Testis (tissue), 2 donors: ENCODE measurements at regions not wholly inside any gene's neighbourhood (a gene's known extent, or its start where the extent isn't known, plus 50 kb on each side); places are given as distances from the start of the nearest gene placed in this dataset.

Experiments
- DNase-seq: peaks from one replicate; pipeline ENCODE4 v3.0.0-alpha.2; 2019
- H3K27ac ChIP-seq, 2 donors: fragments of 200-600 bp; sonication (generic); one replicate each; pipeline ENCODE4 v1.5.1; 2019
- H3K27me3 ChIP-seq: fragments of 200-600 bp; sonication (generic); one replicate; pipeline ENCODE4 v1.5.1; 2019
- H3K36me3 ChIP-seq: fragments of 200-600 bp; sonication (generic); one replicate; pipeline ENCODE4 v1.5.1; 2017; ENCODE audit warnings: low read depth; ENCODE audit errors: missing control alignments
- H3K4me1 ChIP-seq: fragments of 200-600 bp; sonication (generic); one replicate; pipeline ENCODE4 v1.5.1; 2019
- H3K4me3 ChIP-seq, 2 donors: fragments of 200-600 bp; sonication (generic); one replicate each; pipeline ENCODE4 v1.5.1; 2017 to 2019
- H3K9me3 ChIP-seq: fragments of 200-600 bp; sonication (generic); one replicate; pipeline ENCODE4 v1.5.1; 2017
- POLR2A ChIP-seq: fragments of 450-650 bp; IDR thresholded peaks from one replicate; pipeline ENCODE4 v1.6.1; 2017; ENCODE audit warnings: antibody characterized with exemption, mild to moderate bottlenecking, moderate library complexity
- WGBS, 2 donors: methylation state at CpG; one replicate each; pipeline ENCODE4 v1.1.5; 2018; 5-methylcytosine and 5-hydroxymethylcytosine counted together
- intact Hi-C: fragments of 100-400 bp; cut with DNase I; formaldehyde crosslinking; loops from one replicate; pipeline ENCODE4 v1.15.1; 2023; ENCODE audit warnings: low total_unique reads
- TF ChIP-seq, protein P1 (sequence below), 3 experiments: fragments of 450-650 bp in 2 of 3; fragments of 200-600 bp in 1 of 3; sonication (generic) in 1 of 3; IDR thresholded peaks; one replicate each; pipeline ENCODE4 v1.5.1; 2016 to 2019; ENCODE audit warnings: antibody characterized with exemption in 3 of 3, mild to moderate bottlenecking in 2 of 3, moderate library complexity in 1 of 3

DNA sequence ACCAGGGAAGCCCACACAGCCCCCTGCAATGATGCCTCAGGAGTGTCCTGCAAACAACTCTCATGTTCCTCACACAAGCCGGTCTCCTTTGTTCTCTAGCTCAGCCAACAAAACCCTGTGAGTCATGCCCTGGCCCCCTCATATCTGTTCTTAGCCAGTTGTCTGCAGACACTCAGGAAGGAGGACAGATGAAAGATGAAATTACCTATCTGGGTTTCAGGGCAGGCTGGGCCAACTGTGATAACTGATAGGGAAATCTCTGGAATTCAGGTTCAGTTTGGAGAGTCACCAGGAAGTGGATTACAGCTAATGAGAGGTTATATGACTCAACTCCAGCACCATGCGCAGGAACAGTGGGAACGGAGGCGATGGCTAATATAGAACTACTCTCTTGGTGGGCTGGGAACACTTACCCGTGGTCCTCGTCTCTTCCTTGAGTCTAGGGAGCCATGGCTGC lies 352.0 kb upstream of the ADAMTS9 start:
- TF ChIP-seq, protein P1, sequence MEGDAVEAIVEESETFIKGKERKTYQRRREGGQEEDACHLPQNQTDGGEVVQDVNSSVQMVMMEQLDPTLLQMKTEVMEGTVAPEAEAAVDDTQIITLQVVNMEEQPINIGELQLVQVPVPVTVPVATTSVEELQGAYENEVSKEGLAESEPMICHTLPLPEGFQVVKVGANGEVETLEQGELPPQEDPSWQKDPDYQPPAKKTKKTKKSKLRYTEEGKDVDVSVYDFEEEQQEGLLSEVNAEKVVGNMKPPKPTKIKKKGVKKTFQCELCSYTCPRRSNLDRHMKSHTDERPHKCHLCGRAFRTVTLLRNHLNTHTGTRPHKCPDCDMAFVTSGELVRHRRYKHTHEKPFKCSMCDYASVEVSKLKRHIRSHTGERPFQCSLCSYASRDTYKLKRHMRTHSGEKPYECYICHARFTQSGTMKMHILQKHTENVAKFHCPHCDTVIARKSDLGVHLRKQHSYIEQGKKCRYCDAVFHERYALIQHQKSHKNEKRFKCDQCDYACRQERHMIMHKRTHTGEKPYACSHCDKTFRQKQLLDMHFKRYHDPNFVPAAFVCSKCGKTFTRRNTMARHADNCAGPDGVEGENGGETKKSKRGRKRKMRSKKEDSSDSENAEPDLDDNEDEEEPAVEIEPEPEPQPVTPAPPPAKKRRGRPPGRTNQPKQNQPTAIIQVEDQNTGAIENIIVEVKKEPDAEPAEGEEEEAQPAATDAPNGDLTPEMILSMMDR (IDR thresholded peaks at IDR 0.05) = no peak
- no peak for TF ChIP-seq POLR2A
- Histone ChIP-seq H3K4me3 (no peak overlapping the region), H3K9me3 (no peaks in the 10 kb centered on the region), H3K4me1 (no peaks in the 10 kb centered on the region), H3K27ac (no peak overlapping the region), H3K27me3 (no peaks in the 10 kb centered on the region), H3K36me3 (no peaks in the 10 kb centered on the region)
- 87 to 92% methylated on average over 5 to 6 of the region's 6 CpGs for WGBS, 2 donors
- no peak for DNase-seq
- intact Hi-C loops = no loop called here

DNA sequence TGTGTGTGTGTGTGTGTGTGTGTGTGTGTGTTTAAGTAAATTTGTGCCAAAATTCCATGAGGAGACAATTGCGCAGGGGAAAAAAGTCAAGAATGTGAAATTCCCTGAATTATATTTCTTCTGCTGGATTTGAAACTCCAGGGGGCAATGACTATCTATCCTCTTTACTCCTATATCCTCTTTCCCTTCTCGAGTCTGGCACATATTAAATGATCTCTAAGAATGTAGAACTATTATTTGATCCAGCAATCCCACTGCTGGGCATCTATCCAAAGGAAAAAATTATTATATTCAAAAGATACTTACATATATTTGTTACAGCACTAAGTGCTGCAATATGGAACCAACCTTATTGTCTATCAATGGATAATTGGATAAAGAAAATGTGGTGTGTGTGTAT lies 350.1 kb upstream of the ADAMTS9 start:
- Histone ChIP-seq H3K27ac (no peak overlapping the region), H3K4me1 (no peaks in the 10 kb centered on the region), H3K27me3 (no peaks in the 10 kb centered on the region), H3K36me3 (no peaks in the 10 kb centered on the region), H3K4me3 (no peak overlapping the region), H3K9me3 (no peaks in the 10 kb centered on the region)
- 81% methylated on average over 2 of the region's 2 CpGs for WGBS, 2 donors
- no peak for DNase-seq
- TF ChIP-seq POLR2A = no peak
- TF ChIP-seq, protein P1 (IDR thresholded peaks at IDR 0.05) = no peak
- intact Hi-C loops = no loop called here

GRCh38 chr3:65035246-65035645 lies 347.4 kb upstream of the ADAMTS9 start:
- TF ChIP-seq, protein P1 (IDR thresholded peaks at IDR 0.05) = no peak
- TF ChIP-seq POLR2A = no peak
- Histone ChIP-seq H3K4me3 (no peak overlapping the region), H3K27ac (no peak overlapping the region), H3K9me3 (no peaks in the 10 kb centered on the region), H3K4me1 (no peaks in the 10 kb centered on the region), H3K27me3 (no peaks in the 10 kb centered on the region), H3K36me3 (no peaks in the 10 kb centered on the region)
- WGBS, 2 donors = 66 to 81% methylated on average over 2 of the region's 2 CpGs
- intact Hi-C loops = no loop called here
- peak; percentile 26 for DNase-seq

DNA sequence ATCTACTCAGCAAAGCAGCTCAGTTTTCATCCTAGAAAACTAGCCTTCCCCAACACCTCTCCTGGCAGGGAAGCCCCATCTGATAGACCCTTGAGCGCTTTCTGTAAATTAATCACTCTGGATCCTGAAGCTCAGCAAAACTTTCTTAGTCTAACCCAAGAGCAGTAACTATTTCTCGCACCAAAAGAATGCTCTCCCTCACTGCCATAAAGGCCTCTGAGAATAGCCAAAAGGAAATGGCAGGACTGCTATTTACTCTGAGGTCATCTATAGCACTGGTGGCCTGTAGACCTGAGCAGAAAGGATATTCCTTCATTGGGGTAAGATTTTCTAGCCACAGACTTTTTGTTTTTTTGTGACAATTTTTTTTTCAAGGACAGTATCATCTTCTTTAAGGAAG lies 345.8 kb upstream of the ADAMTS9 start:
- no peaks in the 10 kb centered on the region for H3K27me3 ChIP-seq
- no peaks in the 10 kb centered on the region for H3K4me1 ChIP-seq
- WGBS, 2 donors = 80 to 90% methylated on average over 2 of the region's 2 CpGs
- TF ChIP-seq, protein P1 (IDR thresholded peaks at IDR 0.05) = no peak
- no peak for TF ChIP-seq POLR2A
- intact Hi-C loops = no loop called here
- H3K9me3 ChIP-seq = no peaks in the 10 kb centered on the region
- H3K36me3 ChIP-seq = no peaks in the 10 kb centered on the region
- H3K4me3 ChIP-seq = no peak overlapping the region
- DNase-seq = no peak
- no peak overlapping the region for H3K27ac ChIP-seq

DNA sequence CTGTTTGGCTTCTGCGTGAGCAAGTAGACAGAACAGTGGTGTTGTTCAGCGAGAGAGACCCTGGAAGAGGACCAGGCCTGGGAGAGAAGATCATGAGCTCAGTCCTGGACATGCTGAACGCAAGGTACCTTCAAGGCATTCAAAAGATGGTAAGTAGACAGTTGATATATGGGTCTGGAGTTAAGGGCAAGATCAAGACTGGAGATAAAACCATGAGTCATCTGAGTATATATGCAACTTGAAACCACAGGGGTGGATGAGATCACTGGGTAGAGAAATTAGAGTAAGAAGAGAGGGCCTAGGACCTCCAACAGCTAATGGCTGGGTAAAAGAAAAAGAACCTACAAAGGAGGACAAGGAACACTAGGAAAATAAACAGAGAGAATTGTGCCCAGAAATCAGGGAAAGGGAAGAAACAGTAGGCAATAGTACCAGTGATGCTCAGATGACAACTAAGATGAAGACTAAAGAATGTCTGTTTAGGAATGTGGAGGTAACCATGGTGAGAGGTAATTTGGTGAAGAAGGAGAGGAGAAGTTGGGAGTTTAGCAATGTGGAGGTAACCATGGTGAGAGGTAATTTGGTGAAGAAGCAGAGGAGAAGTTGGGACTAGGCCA lies 343.2 kb upstream of the ADAMTS9 start:
- no peak for DNase-seq
- intact Hi-C loops = no loop called here
- no peaks in the 10 kb centered on the region for H3K27me3 ChIP-seq
- no peaks in the 10 kb centered on the region for H3K9me3 ChIP-seq
- no peak overlapping the region for H3K4me3 ChIP-seq
- WGBS, 2 donors = 91 to 92% methylated on average over 3 of the region's 3 CpGs
- H3K27ac ChIP-seq = no peak overlapping the region
- TF ChIP-seq, protein P1 (IDR thresholded peaks at IDR 0.05) = no peak
- no peak for TF ChIP-seq POLR2A
- H3K36me3 ChIP-seq = no peaks in the 10 kb centered on the region
- H3K4me1 ChIP-seq = no peaks in the 10 kb centered on the region
